ENCODE measurements at regions not wholly inside any gene's neighbourhood (a gene's known extent, or its start where the extent isn't known, plus 50 kb on each side); places are given as distances from the start of the nearest gene placed in this dataset.

- no peaks in the 10 kb centered on the region for H3K27me3 ChIP-seq
- H2AFZ ChIP-seq: no peak overlapping the region
- TF ChIP-seq, protein P1, sequence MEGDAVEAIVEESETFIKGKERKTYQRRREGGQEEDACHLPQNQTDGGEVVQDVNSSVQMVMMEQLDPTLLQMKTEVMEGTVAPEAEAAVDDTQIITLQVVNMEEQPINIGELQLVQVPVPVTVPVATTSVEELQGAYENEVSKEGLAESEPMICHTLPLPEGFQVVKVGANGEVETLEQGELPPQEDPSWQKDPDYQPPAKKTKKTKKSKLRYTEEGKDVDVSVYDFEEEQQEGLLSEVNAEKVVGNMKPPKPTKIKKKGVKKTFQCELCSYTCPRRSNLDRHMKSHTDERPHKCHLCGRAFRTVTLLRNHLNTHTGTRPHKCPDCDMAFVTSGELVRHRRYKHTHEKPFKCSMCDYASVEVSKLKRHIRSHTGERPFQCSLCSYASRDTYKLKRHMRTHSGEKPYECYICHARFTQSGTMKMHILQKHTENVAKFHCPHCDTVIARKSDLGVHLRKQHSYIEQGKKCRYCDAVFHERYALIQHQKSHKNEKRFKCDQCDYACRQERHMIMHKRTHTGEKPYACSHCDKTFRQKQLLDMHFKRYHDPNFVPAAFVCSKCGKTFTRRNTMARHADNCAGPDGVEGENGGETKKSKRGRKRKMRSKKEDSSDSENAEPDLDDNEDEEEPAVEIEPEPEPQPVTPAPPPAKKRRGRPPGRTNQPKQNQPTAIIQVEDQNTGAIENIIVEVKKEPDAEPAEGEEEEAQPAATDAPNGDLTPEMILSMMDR (IDR thresholded peaks at IDR 0.05; ENCODE audit: poor library complexity): no peak
- no peak for TF ChIP-seq EZH2phosphoT487 (IDR thresholded peaks at IDR 0.05; ENCODE audit: low read depth, severe bottlenecking, unreplicated experiment)
- TF ChIP-seq EZH2 (IDR thresholded peaks at IDR 0.05; ENCODE audit: borderline replicate concordance): no peak
- H3K4me1 ChIP-seq (ENCODE audit: insufficient read depth): no peaks in the 10 kb centered on the region
- no peaks in the 10 kb centered on the region for H3K79me2 ChIP-seq
- H3K36me3 ChIP-seq (replicated peaks; ENCODE audit: insufficient read depth, low read depth): no peaks in the 10 kb centered on the region
- no peaks in the 10 kb centered on the region for H4K20me1 ChIP-seq (ENCODE audit: insufficient read depth, poor library complexity, severe bottlenecking)
- peaks cover 3% of the 10 kb centered on the region for H3K9me2 ChIP-seq (replicated peaks; ENCODE audit: insufficient read depth)
- no peak for DNase-seq (ENCODE audit: low spot score)
- H3K9me3 ChIP-seq (ENCODE audit: low read depth): no peaks in the 10 kb centered on the region
- H3K4me2 ChIP-seq: no peak overlapping the region
- no peak overlapping the region for H3K4me3 ChIP-seq
- H3K27ac ChIP-seq: no peak overlapping the region
- WGBS (ENCODE audit: low lambda C conversion rate, missing lambda C conversion rate): 35% methylated on average over 1 of the region's 1 CpG
These were observed 763.9 kb downstream of the DOK5 start for GRCh38 chr20:55239269-55239668.

DNA sequence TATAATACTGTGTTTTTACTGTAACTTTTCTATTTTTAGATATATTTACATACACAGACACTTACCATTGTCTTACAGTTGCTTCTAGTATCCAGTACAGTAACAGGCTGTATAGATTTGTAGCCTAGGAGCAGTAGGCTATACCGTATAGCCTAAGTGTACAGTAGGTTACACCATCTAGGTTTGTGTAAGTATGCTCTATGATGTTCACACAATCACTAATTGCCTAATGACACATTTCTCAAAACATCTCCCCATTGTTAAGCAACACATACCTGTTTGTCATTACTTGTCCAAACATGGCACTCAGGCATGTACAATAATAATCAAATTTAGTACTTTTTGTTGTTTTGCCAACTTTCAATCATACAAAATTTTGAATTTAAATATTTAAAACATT is 757.3 kb downstream of the DOK5 start:
- Histone ChIP-seq H3K27ac (no peak overlapping the region), H3K36me3 (replicated peaks; ENCODE audit: insufficient read depth, low read depth) (no peaks in the 10 kb centered on the region), H3K9me3 (ENCODE audit: low read depth) (no peaks in the 10 kb centered on the region), H3K4me3 (no peak overlapping the region), H3K4me1 (ENCODE audit: insufficient read depth) (no peaks in the 10 kb centered on the region), H3K9me2 (replicated peaks; ENCODE audit: insufficient read depth) (no peaks in the 10 kb centered on the region), H4K20me1 (ENCODE audit: insufficient read depth, poor library complexity, severe bottlenecking) (no peaks in the 10 kb centered on the region), H2AFZ (no peak overlapping the region), H3K79me2 (no peaks in the 10 kb centered on the region), H3K27me3 (no peaks in the 10 kb centered on the region), H3K4me2 (no peak overlapping the region)
- TF ChIP-seq, protein P1 (IDR thresholded peaks at IDR 0.05; ENCODE audit: poor library complexity): no peak
- no peak for TF ChIP-seq EZH2 (IDR thresholded peaks at IDR 0.05; ENCODE audit: borderline replicate concordance)
- TF ChIP-seq EZH2phosphoT487 (IDR thresholded peaks at IDR 0.05; ENCODE audit: low read depth, severe bottlenecking, unreplicated experiment): no peak
- DNase-seq (ENCODE audit: low spot score): no peak
- 85% methylated on average over 1 of the region's 1 CpG for WGBS (ENCODE audit: low lambda C conversion rate, missing lambda C conversion rate)

- H3K27me3 ChIP-seq: no peaks in the 10 kb centered on the region
- no peaks in the 10 kb centered on the region for H3K36me3 ChIP-seq (replicated peaks; ENCODE audit: insufficient read depth, low read depth)
- H3K9me3 ChIP-seq (ENCODE audit: low read depth): no peaks in the 10 kb centered on the region
- no peaks in the 10 kb centered on the region for H3K9me2 ChIP-seq (replicated peaks; ENCODE audit: insufficient read depth)
- H3K27ac ChIP-seq: no peak overlapping the region
- WGBS (ENCODE audit: low lambda C conversion rate, missing lambda C conversion rate): 83% methylated on average over 1 of the region's 1 CpG
- H3K79me2 ChIP-seq: no peaks in the 10 kb centered on the region
- H3K4me3 ChIP-seq: no peak overlapping the region
- H3K4me1 ChIP-seq (ENCODE audit: insufficient read depth): no peaks in the 10 kb centered on the region
- TF ChIP-seq EZH2 (IDR thresholded peaks at IDR 0.05; ENCODE audit: borderline replicate concordance): no peak
- no peak for TF ChIP-seq EZH2phosphoT487 (IDR thresholded peaks at IDR 0.05; ENCODE audit: low read depth, severe bottlenecking, unreplicated experiment)
- TF ChIP-seq, protein P1 (IDR thresholded peaks at IDR 0.05; ENCODE audit: poor library complexity): no peak
- H4K20me1 ChIP-seq (ENCODE audit: insufficient read depth, poor library complexity, severe bottlenecking): no peaks in the 10 kb centered on the region
- H2AFZ ChIP-seq: no peak overlapping the region
- no peak for DNase-seq (ENCODE audit: low spot score)
- no peak overlapping the region for H3K4me2 ChIP-seq
These were observed 754.1 kb downstream of the DOK5 start for GRCh38 chr20:55229451-55229850.
